ENCODE measurements at regions not wholly inside any gene's neighbourhood (a gene's known extent, or its start where the extent isn't known, plus 50 kb on each side); places are given as distances from the start of the nearest gene placed in this dataset.

- Histone ChIP-seq H2BK5ac (ENCODE audit: low read depth, low read length, poor library complexity, severe bottlenecking) (no peak overlapping the region), H3K4me1 (ENCODE audit: control insufficient read depth, insufficient read depth, low read depth, low read length) (no peaks in the 10 kb centered on the region), H3K9me3 (ENCODE audit: control insufficient read depth, low read length) (no peaks in the 10 kb centered on the region), H3K4me3 (ENCODE audit: insufficient read depth in 1 of 2, low read depth in 1 of 2, low read length in 2 of 2) (no peak overlapping the region), H3K27ac (ENCODE audit: low read length, poor library complexity, severe bottlenecking) (no peak overlapping the region), H3K18ac (ENCODE audit: low read depth in 1 of 2, low read length in 2 of 2) (no peak overlapping the region), H3K23ac (ENCODE audit: low read length in 2 of 2) (no peak overlapping the region), H3K36me3 (ENCODE audit: control insufficient read depth in 1 of 2, insufficient read depth in 2 of 2, low read depth in 1 of 2, low read length in 2 of 2) (no peaks in the 10 kb centered on the region), H2BK15ac (ENCODE audit: low read depth, poor library complexity, severe bottlenecking) (no peak overlapping the region), H2BK120ac (ENCODE audit: low read depth, low read length) (no peak overlapping the region), H2BK12ac (ENCODE audit: low read length in 2 of 2) (no peak overlapping the region), H2AFZ (ENCODE audit: low read depth, low read length) (no peak overlapping the region), H3K14ac (ENCODE audit: low read length in 2 of 2) (no peak overlapping the region), H2AK5ac (ENCODE audit: low read length, severe bottlenecking) (no peak overlapping the region), H3K4me2 (ENCODE audit: low read length, poor library complexity, severe bottlenecking) (no peak overlapping the region), H4K8ac (ENCODE audit: low read length) (no peak overlapping the region), H3K4ac (ENCODE audit: low read depth in 1 of 2, low read length in 2 of 2) (no peak overlapping the region), H4K91ac (ENCODE audit: low read length) (no peak overlapping the region), H3K79me1 (replicated peaks; ENCODE audit: low read length, poor library complexity, severe bottlenecking) (no peaks in the 10 kb centered on the region), H3K9ac (ENCODE audit: low read length) (no peak overlapping the region), H3K27me3 (ENCODE audit: control insufficient read depth in 1 of 2, insufficient read depth in 1 of 2, low read length in 2 of 2) (no peaks in the 10 kb centered on the region)
- no peak for DNase-seq
- 100% methylated on average over 2 of the region's 2 CpGs for WGBS
Measured at GRCh38 chr3:154849408-154849807, 230.7 kb upstream of the MME start.

GRCh38 chr3:154844863-154845262 lies 235.3 kb upstream of the MME start:
- Histone ChIP-seq H3K4ac (ENCODE audit: low read depth in 1 of 2, low read length in 2 of 2) (no peak overlapping the region), H3K9me3 (ENCODE audit: control insufficient read depth, low read length) (no peaks in the 10 kb centered on the region), H4K8ac (ENCODE audit: low read length) (no peak overlapping the region), H2BK15ac (ENCODE audit: low read depth, poor library complexity, severe bottlenecking) (no peak overlapping the region), H2AFZ (ENCODE audit: low read depth, low read length) (no peak overlapping the region), H4K91ac (ENCODE audit: low read length) (no peak overlapping the region), H3K23ac (ENCODE audit: low read length in 2 of 2) (no peak overlapping the region), H3K18ac (ENCODE audit: low read depth in 1 of 2, low read length in 2 of 2) (no peak overlapping the region), H3K4me2 (ENCODE audit: low read length, poor library complexity, severe bottlenecking) (no peak overlapping the region), H3K4me3 (ENCODE audit: insufficient read depth in 1 of 2, low read depth in 1 of 2, low read length in 2 of 2) (no peak overlapping the region), H2BK120ac (ENCODE audit: low read depth, low read length) (no peak overlapping the region), H3K4me1 (ENCODE audit: control insufficient read depth, insufficient read depth, low read depth, low read length) (no peaks in the 10 kb centered on the region), H3K27me3 (ENCODE audit: control insufficient read depth in 1 of 2, insufficient read depth in 1 of 2, low read length in 2 of 2) (no peaks in the 10 kb centered on the region), H3K79me1 (replicated peaks; ENCODE audit: low read length, poor library complexity, severe bottlenecking) (no peaks in the 10 kb centered on the region), H3K27ac (ENCODE audit: low read length, poor library complexity, severe bottlenecking) (no peak overlapping the region), H3K14ac (ENCODE audit: low read length in 2 of 2) (no peak overlapping the region), H3K9ac (ENCODE audit: low read length) (no peak overlapping the region), H3K36me3 (ENCODE audit: control insufficient read depth in 1 of 2, insufficient read depth in 2 of 2, low read depth in 1 of 2, low read length in 2 of 2) (no peaks in the 10 kb centered on the region), H2AK5ac (ENCODE audit: low read length, severe bottlenecking) (no peak overlapping the region), H2BK5ac (ENCODE audit: low read depth, low read length, poor library complexity, severe bottlenecking) (no peak overlapping the region), H2BK12ac (ENCODE audit: low read length in 2 of 2) (no peak overlapping the region)
- no peak for DNase-seq
- WGBS, result 100% methylated on average over 1 of the region's 1 CpG

- Histone ChIP-seq H3K9me3 (ENCODE audit: control insufficient read depth, low read length) (no peaks in the 10 kb centered on the region), H3K27me3 (ENCODE audit: control insufficient read depth in 1 of 2, insufficient read depth in 1 of 2, low read length in 2 of 2) (no peaks in the 10 kb centered on the region), H2BK5ac (ENCODE audit: low read depth, low read length, poor library complexity, severe bottlenecking) (no peak overlapping the region), H3K14ac (ENCODE audit: low read length in 2 of 2) (no peak overlapping the region), H2AK5ac (ENCODE audit: low read length, severe bottlenecking) (no peak overlapping the region), H3K79me1 (replicated peaks; ENCODE audit: low read length, poor library complexity, severe bottlenecking) (no peaks in the 10 kb centered on the region), H3K4me3 (ENCODE audit: insufficient read depth in 1 of 2, low read depth in 1 of 2, low read length in 2 of 2) (no peak overlapping the region), H3K23ac (ENCODE audit: low read length in 2 of 2) (no peak overlapping the region), H2BK15ac (ENCODE audit: low read depth, poor library complexity, severe bottlenecking) (no peak overlapping the region), H4K8ac (ENCODE audit: low read length) (no peak overlapping the region), H3K4ac (ENCODE audit: low read depth in 1 of 2, low read length in 2 of 2) (no peak overlapping the region), H3K9ac (ENCODE audit: low read length) (no peak overlapping the region), H2AFZ (ENCODE audit: low read depth, low read length) (no peak overlapping the region), H3K4me1 (ENCODE audit: control insufficient read depth, insufficient read depth, low read depth, low read length) (no peaks in the 10 kb centered on the region), H3K27ac (ENCODE audit: low read length, poor library complexity, severe bottlenecking) (no peak overlapping the region), H3K36me3 (ENCODE audit: control insufficient read depth in 1 of 2, insufficient read depth in 2 of 2, low read depth in 1 of 2, low read length in 2 of 2) (no peaks in the 10 kb centered on the region), H3K18ac (ENCODE audit: low read depth in 1 of 2, low read length in 2 of 2) (no peak overlapping the region), H2BK120ac (ENCODE audit: low read depth, low read length) (no peak overlapping the region), H2BK12ac (ENCODE audit: low read length in 2 of 2) (no peak overlapping the region), H4K91ac (ENCODE audit: low read length) (no peak overlapping the region), H3K4me2 (ENCODE audit: low read length, poor library complexity, severe bottlenecking) (no peak overlapping the region)
- DNase-seq, result no peak
- no CpG with 5 or more reads among the region's 1 CpG for WGBS
Measured at GRCh38 chr3:154843647-154844046, 236.5 kb upstream of the MME start.

- no peak overlapping the region for H3K18ac ChIP-seq (ENCODE audit: low read depth in 1 of 2, low read length in 2 of 2)
- no peak overlapping the region for H2AFZ ChIP-seq (ENCODE audit: low read depth, low read length)
- no peak overlapping the region for H3K23ac ChIP-seq (ENCODE audit: low read length in 2 of 2)
- H3K79me1 ChIP-seq (replicated peaks; ENCODE audit: low read length, poor library complexity, severe bottlenecking), result no peaks in the 10 kb centered on the region
- H3K14ac ChIP-seq (ENCODE audit: low read length in 2 of 2), result no peak overlapping the region
- no peak overlapping the region for H3K27ac ChIP-seq (ENCODE audit: low read length, poor library complexity, severe bottlenecking)
- no peak overlapping the region for H2BK120ac ChIP-seq (ENCODE audit: low read depth, low read length)
- H2BK12ac ChIP-seq (ENCODE audit: low read length in 2 of 2), result no peak overlapping the region
- 96% methylated on average over 2 of the region's 2 CpGs for WGBS
- H4K8ac ChIP-seq (ENCODE audit: low read length), result no peak overlapping the region
- no peak overlapping the region for H2BK5ac ChIP-seq (ENCODE audit: low read depth, low read length, poor library complexity, severe bottlenecking)
- no peak overlapping the region for H3K4me2 ChIP-seq (ENCODE audit: low read length, poor library complexity, severe bottlenecking)
- H2BK15ac ChIP-seq (ENCODE audit: low read depth, poor library complexity, severe bottlenecking), result no peak overlapping the region
- H3K36me3 ChIP-seq (ENCODE audit: control insufficient read depth in 1 of 2, insufficient read depth in 2 of 2, low read depth in 1 of 2, low read length in 2 of 2), result no peaks in the 10 kb centered on the region
- no peak overlapping the region for H3K4me3 ChIP-seq (ENCODE audit: insufficient read depth in 1 of 2, low read depth in 1 of 2, low read length in 2 of 2)
- H2AK5ac ChIP-seq (ENCODE audit: low read length, severe bottlenecking), result no peak overlapping the region
- no peak overlapping the region for H3K9ac ChIP-seq (ENCODE audit: low read length)
- H3K4me1 ChIP-seq (ENCODE audit: control insufficient read depth, insufficient read depth, low read depth, low read length), result no peaks in the 10 kb centered on the region
- no peak overlapping the region for H4K91ac ChIP-seq (ENCODE audit: low read length)
- no peak for DNase-seq
- no peak overlapping the region for H3K4ac ChIP-seq (ENCODE audit: low read depth in 1 of 2, low read length in 2 of 2)
- H3K27me3 ChIP-seq (ENCODE audit: control insufficient read depth in 1 of 2, insufficient read depth in 1 of 2, low read length in 2 of 2), result no peaks in the 10 kb centered on the region
- H3K9me3 ChIP-seq (ENCODE audit: control insufficient read depth, low read length), result no peaks in the 10 kb centered on the region
Measured at GRCh38 chr3:154842536-154842935, 237.6 kb upstream of the MME start.

Data from mesenchymal stem cell (in vitro differentiated cells and primary cell).